Smooth muscle cell (in vitro differentiated cells): ENCODE measurements at regions not wholly inside any gene's neighbourhood (a gene's known extent, or its start where the extent isn't known, plus 50 kb on each side); places are given as distances from the start of the nearest gene placed in this dataset.

Source experiments
- DNase-seq: peaks from one replicate; lab custom pipeline; 2025; ENCODE audit not compliant: unreplicated experiment; lab: John Stamatoyannopoulos, UW
- H2AFZ ChIP-seq: fragments of 200-600 bp; sonication (generic); 2 replicates; pipeline ENCODE4 v1.6.0; 2016; ENCODE audit warnings: antibody characterized with exemption, low read depth, mild to moderate bottlenecking
- H3F3A ChIP-seq: fragments of 200-600 bp; sonication (generic); 2 replicates; pipeline ENCODE4 v1.6.0; 2017; ENCODE audit warnings: antibody characterized with exemption, low read depth
- H3K27ac ChIP-seq: fragments of 200-600 bp; sonication (generic); 2 replicates; pipeline ENCODE4 v1.5.1; 2016; ENCODE audit warnings: low read depth, mild to moderate bottlenecking
- H3K27me3 ChIP-seq: fragments of 200-600 bp; sonication (generic); 2 replicates; pipeline ENCODE4 v1.6.1; 2016; ENCODE audit warnings: low read depth, mild to moderate bottlenecking
- H3K36me3 ChIP-seq: fragments of 200-600 bp; sonication (generic); 2 replicates; pipeline ENCODE4 v1.5.1; 2016; ENCODE audit warnings: low read depth
- H3K4me1 ChIP-seq: fragments of 200-600 bp; sonication (generic); 2 replicates; pipeline ENCODE4 v1.5.1; 2016; ENCODE audit warnings: low read depth
- H3K4me2 ChIP-seq: fragments of 200-600 bp; sonication (generic); 2 replicates; pipeline ENCODE4 v1.6.0; 2016; ENCODE audit warnings: mild to moderate bottlenecking
- H3K4me3 ChIP-seq: fragments of 200-600 bp; sonication (generic); 2 replicates; pipeline ENCODE4 v1.5.1; 2016; ENCODE audit warnings: mild to moderate bottlenecking
- H3K79me2 ChIP-seq: fragments of 200-600 bp; sonication (generic); 2 replicates; pipeline ENCODE4 v1.6.0; 2016; ENCODE audit warnings: low read depth, mild to moderate bottlenecking
- H3K9ac ChIP-seq: fragments of 200-600 bp; sonication (generic); 2 replicates; pipeline ENCODE4 v1.6.0; 2016; ENCODE audit warnings: low read depth
- H3K9me3 ChIP-seq: fragments of 200-600 bp; sonication (generic); replicated peaks from 2 replicates; pipeline ENCODE4 v1.5.1; 2016; ENCODE audit warnings: low read depth
- H4K20me1 ChIP-seq: fragments of 200-600 bp; sonication (generic); 2 replicates; pipeline ENCODE4 v1.6.0; 2016; ENCODE audit warnings: low read depth
- WGBS: methylation state at CpG from one replicate; pipeline ENCODE4 v1.1.7; 2016; ENCODE audit warnings: low lambda C conversion rate; 5-methylcytosine and 5-hydroxymethylcytosine counted together
- TF ChIP-seq, protein P1 (sequence below): fragments of 200-600 bp; sonication (generic); IDR thresholded peaks from 2 replicates; pipeline ENCODE4 v1.5.1; 2017; ENCODE audit warnings: borderline replicate concordance, mild to moderate bottlenecking, antibody characterized with exemption; ENCODE audit not compliant: insufficient read depth, poor library complexity, severe bottlenecking

DNA sequence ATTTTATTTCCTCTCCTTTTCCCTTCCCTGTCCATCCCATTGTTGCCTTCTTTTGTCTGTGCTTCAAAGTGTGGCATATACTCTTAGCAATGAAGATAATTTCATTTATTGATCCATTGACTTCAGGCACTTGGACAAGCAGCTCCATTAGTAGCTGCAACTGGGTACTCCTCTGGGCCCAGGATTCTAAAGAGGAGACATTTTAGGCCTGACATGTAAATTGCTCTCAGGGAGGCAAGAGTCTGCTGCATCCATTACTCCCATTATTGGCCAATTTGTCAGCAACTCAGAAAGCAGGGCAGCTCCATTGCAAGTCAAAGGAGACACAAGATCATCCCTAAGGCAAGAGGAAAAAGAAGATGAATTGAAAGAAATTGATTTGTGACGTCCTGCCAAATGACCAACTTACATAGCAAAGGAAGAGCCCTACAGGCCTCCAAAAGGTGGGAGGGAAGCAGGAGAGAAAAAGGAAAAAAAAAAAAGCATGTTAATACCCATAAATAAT is 1094.1 kb upstream of the FLRT2 start:
- H4K20me1 ChIP-seq, result no peaks in the 10 kb centered on the region
- TF ChIP-seq, protein P1, sequence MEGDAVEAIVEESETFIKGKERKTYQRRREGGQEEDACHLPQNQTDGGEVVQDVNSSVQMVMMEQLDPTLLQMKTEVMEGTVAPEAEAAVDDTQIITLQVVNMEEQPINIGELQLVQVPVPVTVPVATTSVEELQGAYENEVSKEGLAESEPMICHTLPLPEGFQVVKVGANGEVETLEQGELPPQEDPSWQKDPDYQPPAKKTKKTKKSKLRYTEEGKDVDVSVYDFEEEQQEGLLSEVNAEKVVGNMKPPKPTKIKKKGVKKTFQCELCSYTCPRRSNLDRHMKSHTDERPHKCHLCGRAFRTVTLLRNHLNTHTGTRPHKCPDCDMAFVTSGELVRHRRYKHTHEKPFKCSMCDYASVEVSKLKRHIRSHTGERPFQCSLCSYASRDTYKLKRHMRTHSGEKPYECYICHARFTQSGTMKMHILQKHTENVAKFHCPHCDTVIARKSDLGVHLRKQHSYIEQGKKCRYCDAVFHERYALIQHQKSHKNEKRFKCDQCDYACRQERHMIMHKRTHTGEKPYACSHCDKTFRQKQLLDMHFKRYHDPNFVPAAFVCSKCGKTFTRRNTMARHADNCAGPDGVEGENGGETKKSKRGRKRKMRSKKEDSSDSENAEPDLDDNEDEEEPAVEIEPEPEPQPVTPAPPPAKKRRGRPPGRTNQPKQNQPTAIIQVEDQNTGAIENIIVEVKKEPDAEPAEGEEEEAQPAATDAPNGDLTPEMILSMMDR, result no peak

DNA sequence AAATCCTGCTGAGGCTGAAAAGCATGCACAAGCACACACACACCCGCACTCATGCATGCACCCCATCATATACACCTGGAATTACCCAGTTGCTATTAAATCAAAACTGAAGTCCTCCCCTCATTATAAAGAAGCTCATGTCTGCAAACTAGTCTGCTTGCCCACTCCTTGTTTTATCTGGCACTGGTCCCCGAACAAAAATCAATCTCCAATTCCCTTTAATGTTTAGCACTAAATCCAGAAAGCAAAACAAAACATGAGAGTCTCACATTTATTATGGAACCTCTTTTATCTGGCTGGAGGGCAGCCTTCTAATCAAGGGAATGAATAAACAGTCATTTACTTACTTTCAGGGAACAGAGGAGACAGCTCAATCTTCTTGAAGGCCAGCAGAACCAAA is 1093.4 kb upstream of the FLRT2 start:
- Histone ChIP-seq H3K4me3 (no peak overlapping the region), H3K4me1 (no peaks in the 10 kb centered on the region), H3F3A (no peaks in the 10 kb centered on the region), H3K4me2 (no peak overlapping the region), H4K20me1 (no peaks in the 10 kb centered on the region), H3K9ac (no peak overlapping the region), H3K79me2 (no peaks in the 10 kb centered on the region), H3K27me3 (no peaks in the 10 kb centered on the region), H3K36me3 (no peaks in the 10 kb centered on the region), H2AFZ (peak overlapping the region; percentile 54), H3K9me3 (no peaks in the 10 kb centered on the region), H3K27ac (no peak overlapping the region)
- 79% methylated on average over 2 of the region's 2 CpGs for WGBS
- no peak for DNase-seq
- TF ChIP-seq, protein P1, result no peak

More for the DNA sequence above, 1094.1 kb upstream of the FLRT2 start:
- no peak overlapping the region for H3K27ac ChIP-seq
- no peak for DNase-seq
- no peaks in the 10 kb centered on the region for H3K36me3 ChIP-seq
- no peaks in the 10 kb centered on the region for H3K9me3 ChIP-seq
- no peaks in the 10 kb centered on the region for H3K27me3 ChIP-seq
- no peak overlapping the region for H3K4me3 ChIP-seq
- no peaks in the 10 kb centered on the region for H3F3A ChIP-seq
- no peaks in the 10 kb centered on the region for H3K79me2 ChIP-seq
- H2AFZ ChIP-seq, result no peak overlapping the region
- no peak overlapping the region for H3K9ac ChIP-seq
- 63% methylated on average over 1 of the region's 1 CpG for WGBS
- H3K4me2 ChIP-seq, result no peak overlapping the region
- no peaks in the 10 kb centered on the region for H3K4me1 ChIP-seq

DNA sequence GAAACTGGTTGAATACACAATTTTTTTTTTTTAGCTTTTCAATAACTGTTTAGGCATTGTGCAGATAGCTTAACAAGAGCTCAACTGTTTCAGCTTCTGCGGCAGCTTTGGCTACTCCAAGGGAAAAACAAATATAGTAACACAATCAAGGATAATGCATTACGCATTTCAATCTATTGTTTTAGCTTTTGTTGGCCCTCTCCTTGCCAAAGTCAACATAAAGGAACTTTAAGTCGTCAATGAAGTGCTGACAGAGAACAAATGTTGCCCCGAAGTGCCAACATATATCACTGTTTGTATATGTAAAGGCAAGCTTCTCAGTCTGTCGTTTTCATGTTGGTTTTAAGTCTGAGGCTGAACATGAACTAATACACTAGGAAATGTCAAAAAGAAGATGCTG is 1087.4 kb upstream of the FLRT2 start:
- no peaks in the 10 kb centered on the region for H3K79me2 ChIP-seq
- H3K4me1 ChIP-seq, result peaks cover 3% of the 10 kb centered on the region
- H3K9ac ChIP-seq, result no peak overlapping the region
- WGBS, result 62% methylated on average over 5 of the region's 5 CpGs
- no peaks in the 10 kb centered on the region for H3F3A ChIP-seq
- no peaks in the 10 kb centered on the region for H3K9me3 ChIP-seq
- H3K27ac ChIP-seq, result no peak overlapping the region
- DNase-seq, result no peak
- H3K4me2 ChIP-seq, result no peak overlapping the region
- no peaks in the 10 kb centered on the region for H3K27me3 ChIP-seq
- H4K20me1 ChIP-seq, result no peaks in the 10 kb centered on the region
- H3K4me3 ChIP-seq, result no peak overlapping the region
- no peak overlapping the region for H2AFZ ChIP-seq
- TF ChIP-seq, protein P1, result no peak
- H3K36me3 ChIP-seq, result no peaks in the 10 kb centered on the region

DNA sequence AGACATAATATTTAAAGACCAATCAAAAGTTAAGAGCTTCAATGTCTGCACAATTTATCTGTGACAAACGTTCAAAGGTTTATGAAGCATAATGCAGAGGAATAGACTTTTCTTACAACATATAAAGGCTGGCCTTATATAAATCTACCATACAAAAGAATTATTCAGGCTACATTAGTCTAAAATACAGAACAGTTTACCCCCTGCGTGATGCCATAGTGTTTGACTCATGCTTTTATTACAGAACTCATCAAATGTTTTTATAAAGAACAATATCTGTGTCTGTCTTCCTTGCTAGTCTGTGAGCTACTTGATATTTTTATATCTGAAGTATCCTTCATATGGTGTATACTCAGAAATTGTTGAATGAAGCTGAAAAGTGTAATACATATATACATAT is 1084.5 kb upstream of the FLRT2 start:
- H3K27ac ChIP-seq, result no peak overlapping the region
- DNase-seq, result no peak
- peaks cover 3% of the 10 kb centered on the region for H3K4me1 ChIP-seq
- H3K9ac ChIP-seq, result no peak overlapping the region
- H3K4me3 ChIP-seq, result no peak overlapping the region
- H2AFZ ChIP-seq, result no peak overlapping the region
- no peaks in the 10 kb centered on the region for H3K36me3 ChIP-seq
- WGBS, result 91% methylated on average over 2 of the region's 2 CpGs
- no peaks in the 10 kb centered on the region for H3K9me3 ChIP-seq
- TF ChIP-seq, protein P1, result no peak
- no peaks in the 10 kb centered on the region for H4K20me1 ChIP-seq
- no peak overlapping the region for H3K4me2 ChIP-seq
- no peaks in the 10 kb centered on the region for H3K79me2 ChIP-seq
- no peaks in the 10 kb centered on the region for H3F3A ChIP-seq
- H3K27me3 ChIP-seq, result no peaks in the 10 kb centered on the region
